MCF 10A (cell line): ENCODE measurements at regions not wholly inside any gene's neighbourhood (a gene's known extent, or its start where the extent isn't known, plus 50 kb on each side); places are given as distances from the start of the nearest gene placed in this dataset.

Source experiments
- BruUV-seq: library from RNA; stranded (reverse); fragments of 400-500 nt; replicated peaks from 2 replicates; lab custom pipeline; 2021; lab: Mats Ljungman, UMichigan
- CTCF ChIA-PET: fragments of 300-600 bp; sonication (Branson Sonifier 250); formaldehyde crosslinking; extraction: SDS; loops from one replicate; lab custom pipeline; 2021; ENCODE audit warnings: antibody characterized with exemption, inconsistent platforms; lab: Yijun Ruan, JAX
- POLR2A ChIA-PET: fragments of 300-600, 350-650 bp; sonication (Branson Sonifier 250); formaldehyde crosslinking; extraction: SDS; loops from one replicate; lab custom pipeline; 2020; ENCODE audit warnings: antibody characterized with exemption, inconsistent platforms; lab: Yijun Ruan, JAX
- DNase-seq: peaks from one replicate; pipeline ENCODE4 v3.0.0-alpha.2; 2018; ENCODE audit not compliant: unreplicated experiment
- H3K27ac Mint-ChIP-seq: one replicate; pipeline ENCODE4 v1.8.0; 2022; ENCODE audit warnings: mild to moderate bottlenecking, low read depth, mixed read lengths; ENCODE audit not compliant: unreplicated experiment
- H3K27me3 Mint-ChIP-seq: one replicate; pipeline ENCODE4 v1.8.0; 2022; ENCODE audit warnings: mixed read lengths; ENCODE audit not compliant: insufficient read depth, unreplicated experiment
- H3K36me3 Mint-ChIP-seq: one replicate; pipeline ENCODE4 v1.8.0; 2022; ENCODE audit warnings: mild to moderate bottlenecking, moderate library complexity, mixed read lengths; ENCODE audit not compliant: insufficient read depth, unreplicated experiment
- H3K4me1 Mint-ChIP-seq: one replicate; pipeline ENCODE4 v1.8.0; 2022; ENCODE audit warnings: mixed read lengths; ENCODE audit not compliant: insufficient read depth, unreplicated experiment
- H3K4me3 Mint-ChIP-seq: one replicate; pipeline ENCODE4 v1.8.0; 2022; ENCODE audit warnings: mild to moderate bottlenecking, moderate library complexity, mixed read lengths; ENCODE audit not compliant: unreplicated experiment
- H3K9me3 Mint-ChIP-seq: one replicate; pipeline ENCODE4 v1.8.0; 2022; ENCODE audit warnings: mixed read lengths; ENCODE audit not compliant: unreplicated experiment
- intact Hi-C: fragments of 100-400 bp; cut with micrococcal nuclease; formaldehyde crosslinking; loops from 2 replicates; pipeline ENCODE4 v1.14.1; 2022
- TF ChIP-seq, protein P1 (sequence below): fragments of 200-600 bp; IDR thresholded peaks from one replicate; pipeline ENCODE4 v1.8.0; 2022; ENCODE audit warnings: antibody characterized with exemption, mild to moderate bottlenecking; ENCODE audit not compliant: unreplicated experiment

- no peak for DNase-seq
- intact Hi-C loops, result no loop called here
- Mint-ChIP-seq H3K4me1 (no peaks in the 10 kb centered on the region), H3K27ac (no peak overlapping the region), H3K27me3 (no peaks in the 10 kb centered on the region), H3K4me3 (no peak overlapping the region), H3K9me3 (no peaks in the 10 kb centered on the region), H3K36me3 (no peaks in the 10 kb centered on the region)
- BruUV-seq, result no TSS peak
- ChIA-PET POLR2A (interaction anchor here (0.7 kb wide), 1 partner anchor 88 kb away, joined by 3 read pairs; no protein-coding TSS in a partner anchor), CTCF (interaction anchor here (0.6 kb wide), 1 partner anchor 1089 kb away, joined by 3 read pairs; no protein-coding TSS in a partner anchor)
- TF ChIP-seq, protein P1, sequence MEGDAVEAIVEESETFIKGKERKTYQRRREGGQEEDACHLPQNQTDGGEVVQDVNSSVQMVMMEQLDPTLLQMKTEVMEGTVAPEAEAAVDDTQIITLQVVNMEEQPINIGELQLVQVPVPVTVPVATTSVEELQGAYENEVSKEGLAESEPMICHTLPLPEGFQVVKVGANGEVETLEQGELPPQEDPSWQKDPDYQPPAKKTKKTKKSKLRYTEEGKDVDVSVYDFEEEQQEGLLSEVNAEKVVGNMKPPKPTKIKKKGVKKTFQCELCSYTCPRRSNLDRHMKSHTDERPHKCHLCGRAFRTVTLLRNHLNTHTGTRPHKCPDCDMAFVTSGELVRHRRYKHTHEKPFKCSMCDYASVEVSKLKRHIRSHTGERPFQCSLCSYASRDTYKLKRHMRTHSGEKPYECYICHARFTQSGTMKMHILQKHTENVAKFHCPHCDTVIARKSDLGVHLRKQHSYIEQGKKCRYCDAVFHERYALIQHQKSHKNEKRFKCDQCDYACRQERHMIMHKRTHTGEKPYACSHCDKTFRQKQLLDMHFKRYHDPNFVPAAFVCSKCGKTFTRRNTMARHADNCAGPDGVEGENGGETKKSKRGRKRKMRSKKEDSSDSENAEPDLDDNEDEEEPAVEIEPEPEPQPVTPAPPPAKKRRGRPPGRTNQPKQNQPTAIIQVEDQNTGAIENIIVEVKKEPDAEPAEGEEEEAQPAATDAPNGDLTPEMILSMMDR, result no peak
Observed at GRCh38 chr7:26477381-26477990, 185.8 kb downstream of the SNX10 start.

- CTCF ChIA-PET, result no interaction called here
- no peak overlapping the region for H3K27ac Mint-ChIP-seq
- H3K4me1 Mint-ChIP-seq, result no peaks in the 10 kb centered on the region
- TF ChIP-seq, protein P1, result no peak
- H3K9me3 Mint-ChIP-seq, result no peaks in the 10 kb centered on the region
- no peaks in the 10 kb centered on the region for H3K36me3 Mint-ChIP-seq
- no peak overlapping the region for H3K4me3 Mint-ChIP-seq
- POLR2A ChIA-PET, result interaction anchor here (1.8 kb wide), 1 partner anchor 12 kb away, joined by 5 read pairs; no protein-coding TSS in a partner anchor
- DNase-seq, result no peak
- intact Hi-C loops, result no loop called here
- H3K27me3 Mint-ChIP-seq, result no peaks in the 10 kb centered on the region
- BruUV-seq, result no TSS peak
Observed at GRCh38 chr7:26478550-26478949, 186.9 kb downstream of the SNX10 start.

DNA sequence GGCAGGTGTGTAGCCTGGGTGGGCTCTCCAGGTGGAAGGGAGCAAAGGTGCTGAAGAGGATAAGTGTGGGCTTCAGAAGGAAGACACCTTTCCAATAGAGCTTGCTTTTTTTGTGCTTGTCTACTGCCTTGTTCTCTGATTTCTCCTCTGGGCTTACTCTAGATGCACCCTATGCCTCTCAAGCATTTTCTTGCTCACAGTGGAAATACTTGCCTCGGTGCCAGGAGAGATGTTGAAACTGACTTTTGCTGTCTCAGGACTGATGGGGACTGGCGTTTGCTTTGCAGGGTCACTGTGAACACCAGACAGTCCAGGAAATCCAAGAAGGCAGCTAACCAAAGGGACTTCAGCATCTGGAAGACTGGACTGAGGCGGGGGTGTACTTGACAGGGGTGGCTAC, 187.9 kb downstream of the SNX10 start:
- no peak for DNase-seq
- intact Hi-C loops, result no loop called here
- no TSS peak for BruUV-seq
- ChIA-PET CTCF (no interaction called here), POLR2A (interaction anchor here (1.8 kb wide), 1 partner anchor 11 kb away, joined by 5 read pairs; no protein-coding TSS in a partner anchor)
- TF ChIP-seq, protein P1, result no peak
- Mint-ChIP-seq H3K4me1 (no peaks in the 10 kb centered on the region), H3K27ac (no peak overlapping the region), H3K27me3 (no peaks in the 10 kb centered on the region), H3K9me3 (no peaks in the 10 kb centered on the region), H3K36me3 (no peaks in the 10 kb centered on the region), H3K4me3 (no peak overlapping the region)

GRCh38 chr7:26480156-26480555, 188.5 kb downstream of the SNX10 start:
- no TSS peak for BruUV-seq
- TF ChIP-seq, protein P1, result no peak
- DNase-seq, result no peak
- Mint-ChIP-seq H3K4me1 (no peaks in the 10 kb centered on the region), H3K27me3 (no peaks in the 10 kb centered on the region), H3K36me3 (no peaks in the 10 kb centered on the region), H3K9me3 (no peaks in the 10 kb centered on the region), H3K27ac (no peak overlapping the region), H3K4me3 (no peak overlapping the region)
- intact Hi-C loops, result no loop called here
- ChIA-PET POLR2A (no interaction called here), CTCF (interaction anchor here (1.3 kb wide), 1 partner anchor 110 kb away, joined by 4 read pairs; no protein-coding TSS in a partner anchor)
